Mesenchymal stem cell (in vitro differentiated cells and primary cell): ENCODE measurements at regions not wholly inside any gene's neighbourhood (a gene's known extent, or its start where the extent isn't known, plus 50 kb on each side); places are given as distances from the start of the nearest gene placed in this dataset.

ENCODE experiments used
- DNase-seq: peaks from one replicate; pipeline ENCODE4 v3.0.0-alpha.2; 2013
- H2AFZ ChIP-seq: one replicate; pipeline ENCODE4 v1.6.1; 2013; ENCODE audit warnings: low read depth, mild to moderate bottlenecking, control low read depth, inconsistent platforms, low read length, moderate library complexity
- H2AK5ac ChIP-seq: 2 replicates; pipeline ENCODE4 v1.6.1; 2013; ENCODE audit warnings: low read length, moderate library complexity, mild to moderate bottlenecking, inconsistent platforms; ENCODE audit not compliant: severe bottlenecking
- H2BK120ac ChIP-seq: one replicate; pipeline ENCODE4 v1.6.1; 2013; ENCODE audit warnings: low read depth, mild to moderate bottlenecking, inconsistent platforms, low read length, moderate library complexity
- H2BK12ac ChIP-seq, 2 experiments: one replicate each; pipeline ENCODE4 v1.6.1; 2013; ENCODE audit warnings: inconsistent platforms in 2 of 2, low read length in 2 of 2, mild to moderate bottlenecking in 2 of 2, moderate library complexity in 2 of 2, control low read depth in 1 of 2
- H2BK15ac ChIP-seq: one replicate; pipeline ENCODE4 v1.6.1; 2013; ENCODE audit warnings: mild to moderate bottlenecking, low read depth, inconsistent platforms; ENCODE audit not compliant: poor library complexity, severe bottlenecking
- H2BK5ac ChIP-seq: 2 replicates; pipeline ENCODE4 v1.6.1; 2013; ENCODE audit warnings: low read depth, mild to moderate bottlenecking, low read length, control low read depth, inconsistent platforms; ENCODE audit not compliant: poor library complexity, severe bottlenecking
- H3K14ac ChIP-seq, 2 experiments: one replicate each; pipeline ENCODE4 v1.6.1; 2013; ENCODE audit warnings: inconsistent platforms in 2 of 2, low read length in 2 of 2, control low read depth in 1 of 2, mild to moderate bottlenecking in 1 of 2, moderate library complexity in 1 of 2
- H3K18ac ChIP-seq, 2 experiments: one replicate each; pipeline ENCODE4 v1.6.1; 2013; ENCODE audit warnings: inconsistent platforms in 2 of 2, low read length in 2 of 2, control low read depth in 1 of 2, low read depth in 1 of 2, mild to moderate bottlenecking in 1 of 2
- H3K23ac ChIP-seq, 2 experiments: one replicate each; pipeline ENCODE4 v1.6.1; 2013; ENCODE audit warnings: inconsistent platforms in 2 of 2, low read length in 2 of 2, mild to moderate bottlenecking in 2 of 2, moderate library complexity in 2 of 2, control low read depth in 1 of 2
- H3K27ac ChIP-seq: 2 replicates; pipeline ENCODE4 v1.5.1; 2013; ENCODE audit warnings: mild to moderate bottlenecking, moderate library complexity, low read length, control low read depth, inconsistent platforms; ENCODE audit not compliant: poor library complexity, severe bottlenecking
- H3K27me3 ChIP-seq, 2 experiments: 2 replicates each; pipeline versions ENCODE4 v1.6.1 to v1.7.0; 2013; ENCODE audit warnings: low read length in 2 of 2, mild to moderate bottlenecking in 2 of 2, moderate library complexity in 2 of 2, control low read depth in 1 of 2, inconsistent platforms in 1 of 2; ENCODE audit not compliant: control insufficient read depth in 1 of 2, insufficient read depth in 1 of 2
- H3K36me3 ChIP-seq, 2 experiments: 2 replicates each; pipeline versions ENCODE4 v1.6.1 to v1.7.0; 2013; ENCODE audit warnings: low read length in 2 of 2, control low read depth in 1 of 2, inconsistent platforms in 1 of 2, low read depth in 1 of 2, mild to moderate bottlenecking in 1 of 2; ENCODE audit not compliant: insufficient read depth in 2 of 2, control insufficient read depth in 1 of 2
- H3K4ac ChIP-seq, 2 experiments: one replicate each; pipeline ENCODE4 v1.6.1; 2013; ENCODE audit warnings: inconsistent platforms in 2 of 2, low read length in 2 of 2, mild to moderate bottlenecking in 2 of 2, moderate library complexity in 2 of 2, control low read depth in 1 of 2, low read depth in 1 of 2
- H3K4me1 ChIP-seq: 2 replicates; pipeline ENCODE4 v1.6.1; 2013; ENCODE audit warnings: low read depth, low read length, control low read depth; ENCODE audit not compliant: control insufficient read depth, insufficient read depth
- H3K4me2 ChIP-seq: 2 replicates; pipeline ENCODE4 v1.6.1; 2013; ENCODE audit warnings: low read length, mild to moderate bottlenecking, inconsistent platforms; ENCODE audit not compliant: poor library complexity, severe bottlenecking
- H3K4me3 ChIP-seq, 2 experiments: 2 replicates each; pipeline versions ENCODE4 v1.5.1 to v1.7.0; 2013; ENCODE audit warnings: low read length in 2 of 2, mild to moderate bottlenecking in 2 of 2, control low read depth in 1 of 2, low read depth in 1 of 2; ENCODE audit not compliant: insufficient read depth in 1 of 2
- H3K79me1 ChIP-seq: replicated peaks from 2 replicates; pipeline ENCODE4 v1.6.1; 2013; ENCODE audit warnings: mild to moderate bottlenecking, control low read depth, low read length, inconsistent platforms; ENCODE audit not compliant: poor library complexity, severe bottlenecking
- H3K9ac ChIP-seq: 2 replicates; pipeline ENCODE4 v1.7.0; 2013; ENCODE audit warnings: mild to moderate bottlenecking, low read length, moderate library complexity
- H3K9me3 ChIP-seq: 2 replicates; pipeline ENCODE4 v1.7.0; 2013; ENCODE audit warnings: mild to moderate bottlenecking, low read length; ENCODE audit not compliant: control insufficient read depth
- H4K8ac ChIP-seq: one replicate; pipeline ENCODE4 v1.6.1; 2013; ENCODE audit warnings: inconsistent platforms, mild to moderate bottlenecking, low read length, moderate library complexity
- H4K91ac ChIP-seq: one replicate; pipeline ENCODE4 v1.6.1; 2013; ENCODE audit warnings: mild to moderate bottlenecking, low read length, inconsistent platforms
- WGBS: methylation state at CpG from one replicate; pipeline ENCODE4 v1.1.7; 2013; ENCODE audit warnings: mixed read lengths; 5-methylcytosine and 5-hydroxymethylcytosine counted together

DNA sequence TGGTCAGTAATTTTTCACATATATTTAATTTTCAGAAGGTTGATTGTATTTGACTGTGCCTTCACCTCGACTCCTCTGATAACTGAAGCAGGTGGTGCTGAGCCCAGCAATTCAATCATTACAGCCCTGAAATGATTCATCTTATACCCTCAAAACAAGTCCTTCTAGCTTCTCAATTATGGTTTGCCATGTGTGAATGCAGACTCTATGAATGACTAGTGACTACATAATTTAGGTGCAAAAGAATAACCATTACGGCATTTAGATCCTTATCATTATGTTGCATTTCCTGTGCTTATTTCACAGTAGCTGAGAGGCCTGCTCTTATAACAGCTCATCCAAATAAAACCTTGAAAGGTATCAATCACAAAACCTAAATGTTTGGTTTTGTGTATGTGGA, 54.0 kb upstream of the COL11A1 start:
- no peak overlapping the region for H2BK5ac ChIP-seq
- H3K79me1 ChIP-seq = no peaks in the 10 kb centered on the region
- no peak overlapping the region for H4K8ac ChIP-seq
- no peak for DNase-seq
- H3K27me3 ChIP-seq = no peaks in the 10 kb centered on the region
- no peaks in the 10 kb centered on the region for H3K4me1 ChIP-seq
- H2BK15ac ChIP-seq = no peak overlapping the region
- no peak overlapping the region for H4K91ac ChIP-seq
- no peak overlapping the region for H3K4me2 ChIP-seq
- no peaks in the 10 kb centered on the region for H3K36me3 ChIP-seq
- no peak overlapping the region for H3K9ac ChIP-seq
- no peak overlapping the region for H3K23ac ChIP-seq
- H3K4ac ChIP-seq = no peak overlapping the region
- no peak overlapping the region for H3K4me3 ChIP-seq
- H3K14ac ChIP-seq = no peak overlapping the region
- no peak overlapping the region for H2BK12ac ChIP-seq
- H3K9me3 ChIP-seq = peaks cover 6% of the 10 kb centered on the region
- no peak overlapping the region for H2AFZ ChIP-seq
- no peak overlapping the region for H3K27ac ChIP-seq
- no peak overlapping the region for H3K18ac ChIP-seq
- 100% methylated on average over 1 of the region's 2 CpGs for WGBS
- H2AK5ac ChIP-seq = no peak overlapping the region
- no peak overlapping the region for H2BK120ac ChIP-seq

DNA sequence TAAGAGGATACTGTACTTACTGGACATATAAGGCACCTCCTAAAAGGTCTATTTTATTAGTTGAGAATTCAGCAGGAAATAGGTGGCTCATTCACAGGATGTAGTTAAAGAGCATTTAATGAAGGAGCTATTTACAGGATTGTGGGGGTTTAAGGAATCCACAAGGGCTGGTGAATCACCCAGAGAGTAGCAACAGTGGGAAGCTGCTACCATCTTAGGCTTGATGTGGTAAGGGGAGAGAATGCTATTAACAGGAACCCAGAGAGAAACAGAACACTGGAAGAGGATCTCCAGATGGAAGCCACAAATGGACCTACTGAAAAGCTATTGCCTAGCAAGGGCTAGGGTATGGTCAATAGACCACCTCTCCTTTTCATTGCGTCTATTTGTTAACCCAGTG, 52.0 kb upstream of the COL11A1 start:
- Histone ChIP-seq H3K27ac (no peak overlapping the region), H2BK15ac (no peak overlapping the region), H3K23ac (no peak overlapping the region), H2AFZ (no peak overlapping the region), H3K27me3 (no peaks in the 10 kb centered on the region), H3K36me3 (no peaks in the 10 kb centered on the region), H3K4me1 (no peaks in the 10 kb centered on the region), H2BK120ac (no peak overlapping the region), H3K4ac (no peak overlapping the region), H3K14ac (no peak overlapping the region), H3K9me3 (no peaks in the 10 kb centered on the region), H2AK5ac (no peak overlapping the region), H2BK12ac (no peak overlapping the region), H4K8ac (no peak overlapping the region), H2BK5ac (no peak overlapping the region), H3K4me3 (no peak overlapping the region), H3K18ac (no peak overlapping the region), H3K4me2 (no peak overlapping the region), H3K79me1 (no peaks in the 10 kb centered on the region), H3K9ac (no peak overlapping the region), H4K91ac (no peak overlapping the region)
- 100% methylated on average over 1 of the region's 1 CpG for WGBS
- peak; percentile 7 for DNase-seq
